Endothelial cell of umbilical vein (primary cell): ENCODE measurements at regions not wholly inside any gene's neighbourhood (a gene's known extent, or its start where the extent isn't known, plus 50 kb on each side); places are given as distances from the start of the nearest gene placed in this dataset.

Experiments used
- BruUV-seq: library from RNA; stranded (reverse); fragments of 400-500 nt; replicated peaks from 2 replicates; lab custom pipeline; 2021; lab: Mats Ljungman, UMichigan
- CTCF ChIA-PET: fragments of 300-600, 350-600 bp; sonication (Branson Sonifier 250); formaldehyde crosslinking; loops from one replicate; lab custom pipeline; 2021; ENCODE audit warnings: antibody characterized with exemption, inconsistent platforms; lab: Charles Lee
- POLR2A ChIA-PET: fragments of 300-600, 350-600 bp; sonication (Branson Sonifier 250); formaldehyde crosslinking; loops from one replicate; lab custom pipeline; 2021; ENCODE audit warnings: antibody characterized with exemption, inconsistent platforms; lab: Charles Lee
- DNase-seq: peaks from one replicate; pipeline ENCODE4 v3.0.0-alpha.2; 2011; ENCODE audit warnings: low read depth, low spot score
- FAIRE-seq: peaks from 2 replicates; lab custom pipeline; 2011; peaks lifted over from hg19 to GRCh38; lab: Jason Lieb, UNC
- H2AFZ ChIP-seq: 2 replicates; pipeline ENCODE4 v1.6.0; 2012; ENCODE audit warnings: low read depth, low read length, control low read depth, inconsistent platforms
- H3K27ac ChIP-seq: 2 replicates; pipeline ENCODE4 v1.5.1; 2011; ENCODE audit warnings: low read depth, mild to moderate bottlenecking, control low read depth, low read length, moderate library complexity; ENCODE audit not compliant: insufficient read depth
- H3K27me3 ChIP-seq, 2 experiments: 2 replicates each; pipeline versions ENCODE4 v1.6.0 to v1.6.1; 2011; ENCODE audit warnings: low read length in 2 of 2, mixed read lengths in 1 of 2; ENCODE audit not compliant: control insufficient read depth in 2 of 2, insufficient read depth in 2 of 2
- H3K36me3 ChIP-seq, 2 experiments: 2 replicates in 1 of 2; 3 replicates in 1 of 2; pipeline ENCODE4 v1.5.1; 2011; ENCODE audit warnings: low read length in 2 of 2, mild to moderate bottlenecking in 1 of 2, moderate library complexity in 1 of 2; ENCODE audit not compliant: control insufficient read depth in 2 of 2, insufficient read depth in 2 of 2; ENCODE audit errors: extremely low read depth in 1 of 2
- H3K4me1 ChIP-seq: 3 replicates; pipeline ENCODE4 v1.5.1; 2011; ENCODE audit warnings: mild to moderate bottlenecking, low read length; ENCODE audit not compliant: control insufficient read depth, insufficient read depth; ENCODE audit errors: extremely low read depth
- H3K4me2 ChIP-seq: 2 replicates; pipeline ENCODE4 v1.6.1; 2011; ENCODE audit warnings: low read length, control low read depth, mixed read lengths; ENCODE audit not compliant: insufficient read depth
- H3K4me3 ChIP-seq, 3 experiments: fragments of 200-600 bp in 1 of 3; sonication (generic), shearing (Covaris generic) in 1 of 3; replicated peaks in 1 of 3; 2 replicates each; pipeline ENCODE4 v1.5.1; 2011 to 2016; ENCODE audit warnings: control low read depth in 3 of 3, low read length in 3 of 3, mild to moderate bottlenecking in 2 of 3, inconsistent platforms in 1 of 3, low read depth in 1 of 3, moderate library complexity in 1 of 3; ENCODE audit not compliant: insufficient read depth in 1 of 3
- H3K79me2 ChIP-seq: 2 replicates; pipeline ENCODE4 v1.6.0; 2012; ENCODE audit warnings: low read length, inconsistent platforms; ENCODE audit not compliant: control insufficient read depth, insufficient read depth
- H3K9ac ChIP-seq: replicated peaks from 2 replicates; pipeline ENCODE3; 2011; ENCODE audit warnings: low read length, control low read depth; ENCODE audit not compliant: insufficient read depth; ENCODE audit errors: extremely low read depth
- H3K9me1 ChIP-seq: replicated peaks from 3 replicates; pipeline ENCODE4 v1.6.0; 2011; ENCODE audit warnings: mild to moderate bottlenecking, low read length; ENCODE audit not compliant: control insufficient read depth, insufficient read depth; ENCODE audit errors: extremely low read depth
- H3K9me3 ChIP-seq: replicated peaks from 2 replicates; pipeline ENCODE4 v1.5.1; 2012; ENCODE audit warnings: low read length, inconsistent platforms; ENCODE audit not compliant: control insufficient read depth, insufficient read depth
- H4K20me1 ChIP-seq: replicated peaks from 2 replicates; pipeline ENCODE3; 2011; ENCODE audit warnings: mild to moderate bottlenecking, low read length; ENCODE audit not compliant: control insufficient read depth, insufficient read depth; ENCODE audit errors: extremely low read depth
- CTCF ChIP-seq, 2 donors: IDR thresholded peaks; 1 replicate in 1 of 2; 2 replicates in 1 of 2; pipeline ENCODE4 v1.5.1; 2011; ENCODE audit warnings: low read length in 2 of 2, mild to moderate bottlenecking in 2 of 2, moderate library complexity in 2 of 2, control low read depth in 1 of 2, inconsistent platforms in 1 of 2, low read depth in 1 of 2; ENCODE audit not compliant: insufficient read depth in 1 of 2; ENCODE audit errors: extremely low read depth in 1 of 2
- EZH2 ChIP-seq: IDR thresholded peaks from 2 replicates; pipeline ENCODE4 v1.6.1; 2012; ENCODE audit warnings: borderline replicate concordance, low read depth, mild to moderate bottlenecking, moderate library complexity, low read length, inconsistent platforms; ENCODE audit not compliant: severe bottlenecking
- FOS ChIP-seq: IDR thresholded peaks from 2 replicates; pipeline ENCODE4 v1.6.1; 2011; ENCODE audit warnings: mild to moderate bottlenecking, low read length, moderate library complexity, borderline replicate concordance; ENCODE audit not compliant: insufficient read depth
- GATA2 ChIP-seq: IDR thresholded peaks from 2 replicates; pipeline ENCODE4 v1.7.0; 2011; ENCODE audit warnings: low read depth, mild to moderate bottlenecking, moderate library complexity, mixed read lengths, low read length; ENCODE audit not compliant: insufficient read length, insufficient read depth
- JUN ChIP-seq: IDR thresholded peaks from 2 replicates; pipeline ENCODE4 v1.6.1; 2011; ENCODE audit warnings: borderline replicate concordance, low read depth; ENCODE audit not compliant: insufficient read length, insufficient read depth
- MAX ChIP-seq: IDR thresholded peaks from 2 replicates; pipeline ENCODE4 v1.6.1; 2011; ENCODE audit not compliant: insufficient read depth, insufficient read length
- MYC ChIP-seq: IDR thresholded peaks from one replicate; pipeline ENCODE4 v1.6.1; 2011; ENCODE audit warnings: mild to moderate bottlenecking, low read depth, low read length
- POLR2A ChIP-seq: IDR thresholded peaks from 2 replicates; pipeline ENCODE4 v1.6.1; 2012; ENCODE audit warnings: low read depth, mild to moderate bottlenecking, control low read depth, low read length
- POLR2AphosphoS5 ChIP-seq: IDR thresholded peaks from 2 replicates; pipeline ENCODE4 v1.6.1; 2012; ENCODE audit warnings: low read depth, mild to moderate bottlenecking, control low read depth, low read length, moderate library complexity; ENCODE audit not compliant: insufficient read depth
- dilution Hi-C: fragments of 300-500 bp; cut with MboI; formaldehyde crosslinking; loops from one replicate; pipeline ENCODE4 v1.15.0; 2019; ENCODE audit warnings: low sequenced_read_pairs; ENCODE audit not compliant: extremely low pct_ligation_motif_present
- intact Hi-C: fragments of 100-400 bp; cut with micrococcal nuclease; formaldehyde crosslinking; loops from one replicate; pipeline ENCODE4 v1.10.0; 2022

DNA sequence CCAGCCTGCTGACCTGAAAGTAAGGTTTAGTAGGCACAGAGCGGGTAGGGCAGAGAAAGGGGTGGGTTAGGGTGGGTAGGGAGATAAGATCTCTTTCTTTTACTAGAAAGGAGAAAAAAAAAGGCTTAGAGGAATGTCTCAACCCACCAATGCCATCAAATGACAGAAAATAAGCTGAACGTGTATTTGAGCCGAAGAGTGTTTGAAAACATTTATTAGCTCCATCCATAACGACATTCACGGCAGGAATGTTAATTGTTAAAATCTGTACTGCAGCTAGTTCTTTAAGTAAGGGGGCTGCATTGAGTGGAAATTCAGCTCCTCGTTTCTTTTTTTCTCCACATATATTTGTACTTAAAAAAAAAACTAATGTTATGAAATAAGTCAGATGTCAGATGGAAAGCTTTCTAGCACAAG is 63.7 kb upstream of the ARID5B start:
- Histone ChIP-seq H3K27me3 (no peaks in the 10 kb centered on the region), H3K9me1 (no peaks in the 10 kb centered on the region), H3K79me2 (no peaks in the 10 kb centered on the region), H3K36me3 (no peaks in the 10 kb centered on the region), H3K9me3 (no peaks in the 10 kb centered on the region), H3K4me1 (peaks cover 35% of the 10 kb centered on the region), H3K27ac (peak overlapping the region; percentile 81), H3K9ac (peak overlapping the region; percentile 54), H2AFZ (no peak overlapping the region), H3K4me2 (peak overlapping the region; percentile 90), H3K4me3 (peak overlapping the region in 1 of 3 experiments; percentile 34), H4K20me1 (no peaks in the 10 kb centered on the region)
- no TSS peak for BruUV-seq
- ChIA-PET POLR2A (interaction anchor here (1.0 to 1.9 kb wide), 2 partner anchors 62 to 87 kb away, joined by 7 to 13 read pairs; no protein-coding TSS in a partner anchor), CTCF (interaction anchor here (0.6 to 6.7 kb wide), 10 partner anchors 10 to 832 kb away, joined by 3 to 165 read pairs (median 4); no protein-coding TSS in a partner anchor)
- intact Hi-C loops (loop anchor here (2.0 to 5.0 kb wide), 10 partner anchors 31 to 895 kb away; partner anchors contain the start of gene RHOBTB1), dilution Hi-C loops (no loop called here)
- DNase-seq, result peak; percentile 38
- FAIRE-seq, result no peak
- TF ChIP-seq POLR2A (no peak), JUN (no peak), MYC (no peak), POLR2AphosphoS5 (no peak), MAX (no peak), FOS (no peak), CTCF (IDR thresholded peaks at IDR 0.05; ENCODE audit: extremely low read depth in 1 of 2, insufficient read depth in 1 of 2, low read depth in 1 of 2, low read length in 2 of 2) (no peak), EZH2 (no peak), GATA2 (no peak)
